CD4-positive, alpha-beta T cell treated with Interleukin-4 for 4 hours (primary cell): ENCODE measurements at regions not wholly inside any gene's neighbourhood (a gene's known extent, or its start where the extent isn't known, plus 50 kb on each side); places are given as distances from the start of the nearest gene placed in this dataset.

Experiments
- DNase-seq: peaks from one replicate; pipeline ENCODE4 v3.0.0-alpha.2; 2020

- no peak for DNase-seq
Measured at GRCh38 chr7:18202315-18203045, 174.8 kb upstream of the PRPS1L1 start.

- DNase-seq, result no peak
Measured at GRCh38 chr7:18206331-18206730, 178.7 kb upstream of the PRPS1L1 start.

GRCh38 chr7:18208921-18209320, 181.3 kb upstream of the PRPS1L1 start:
- DNase-seq, result no peak

GRCh38 chr7:18210377-18210776, 182.7 kb upstream of the PRPS1L1 start:
- DNase-seq, result no peak

- DNase-seq, result no peak
Measured at GRCh38 chr7:18210788-18211187, 183.1 kb upstream of the PRPS1L1 start.

GRCh38 chr7:18212308-18212707, 184.7 kb upstream of the PRPS1L1 start:
- DNase-seq, result no peak

GRCh38 chr7:18212758-18213157, 185.1 kb upstream of the PRPS1L1 start:
- no peak for DNase-seq

GRCh38 chr7:18213652-18214051, 186.0 kb upstream of the PRPS1L1 start:
- DNase-seq, result no peak

GRCh38 chr7:18216270-18216669, 188.6 kb upstream of the PRPS1L1 start:
- no peak for DNase-seq

GRCh38 chr7:18221377-18222293, 194.0 kb upstream of the PRPS1L1 start:
- DNase-seq, result no peak

GRCh38 chr7:18222636-18223035, 195.0 kb upstream of the PRPS1L1 start:
- DNase-seq, result no peak

- no peak for DNase-seq
Measured at GRCh38 chr7:18224138-18224537, 196.5 kb upstream of the PRPS1L1 start.

GRCh38 chr7:18225067-18225466, 197.4 kb upstream of the PRPS1L1 start:
- no peak for DNase-seq

GRCh38 chr7:18226598-18226997, 199.0 kb upstream of the PRPS1L1 start:
- no peak for DNase-seq

GRCh38 chr7:18228686-18229085, 201.0 kb upstream of the PRPS1L1 start:
- DNase-seq, result no peak

- DNase-seq, result no peak
Measured at GRCh38 chr7:18230271-18230670, 202.6 kb upstream of the PRPS1L1 start.

- DNase-seq, result no peak
Measured at GRCh38 chr7:18231854-18232253, 204.2 kb upstream of the PRPS1L1 start.

- DNase-seq, result no peak
Measured at GRCh38 chr7:18234519-18234918, 206.9 kb upstream of the PRPS1L1 start.

GRCh38 chr7:18235819-18236218, 208.2 kb upstream of the PRPS1L1 start:
- no peak for DNase-seq

GRCh38 chr7:18239212-18239611, 211.6 kb upstream of the PRPS1L1 start:
- DNase-seq, result no peak

- DNase-seq, result no peak
Measured at GRCh38 chr7:18241543-18242231, 214.0 kb upstream of the PRPS1L1 start.

- no peak for DNase-seq
Measured at GRCh38 chr7:18243731-18244130, 216.1 kb upstream of the PRPS1L1 start.

GRCh38 chr7:18250133-18250532, 222.5 kb upstream of the PRPS1L1 start:
- no peak for DNase-seq

- no peak for DNase-seq
Measured at GRCh38 chr7:18257711-18258110, 230.1 kb upstream of the PRPS1L1 start.
